Activated CD8-positive, alpha-beta memory T cell treated with anti-CD3 and anti-CD28 coated beads, Interleukin-2, amount 50 U/mL, for 1 hour (primary cell): ENCODE measurements at regions not wholly inside any gene's neighbourhood (a gene's known extent, or its start where the extent isn't known, plus 50 kb on each side); places are given as distances from the start of the nearest gene placed in this dataset.
"Not testable (repeated sequence)": the region's sequence is repeated elsewhere in the genome, so short reads cannot be mapped to it uniquely, and the experiment has no call there.

Source experiments
- DNase-seq: peaks from one replicate; pipeline ENCODE4 v3.0.0-alpha.2; 2020; ENCODE audit errors: extremely low read depth

DNA sequence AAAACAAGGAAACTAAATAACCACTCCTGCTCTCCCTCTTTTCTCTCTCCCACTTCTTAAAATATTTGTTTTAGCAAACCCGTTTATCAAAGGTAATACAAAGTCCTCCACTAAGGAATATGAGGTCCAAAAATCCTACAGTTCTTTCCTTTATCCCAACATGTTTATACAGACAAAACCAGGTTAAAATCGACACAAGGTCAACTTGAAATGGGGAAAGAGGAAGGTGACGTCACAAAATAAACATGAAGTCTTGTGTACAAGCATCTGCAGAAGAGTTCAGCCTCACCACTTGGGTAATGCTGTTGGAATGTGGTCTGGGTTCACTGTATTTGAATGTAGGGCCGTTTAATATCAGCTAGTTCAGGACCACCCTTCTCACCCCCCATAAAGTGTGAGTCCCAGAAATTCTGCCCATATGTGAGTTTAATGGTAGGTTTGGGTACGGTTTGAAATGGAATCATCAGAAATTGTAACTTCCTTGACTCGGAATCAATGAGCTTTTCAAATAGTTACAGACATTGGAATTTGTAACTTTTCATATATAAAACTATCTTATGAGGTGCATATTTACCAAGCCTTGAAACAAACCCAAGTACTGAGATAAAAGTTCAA, 120.0 kb upstream of the SLC38A2 start:
- DNase-seq, result no peak

DNA sequence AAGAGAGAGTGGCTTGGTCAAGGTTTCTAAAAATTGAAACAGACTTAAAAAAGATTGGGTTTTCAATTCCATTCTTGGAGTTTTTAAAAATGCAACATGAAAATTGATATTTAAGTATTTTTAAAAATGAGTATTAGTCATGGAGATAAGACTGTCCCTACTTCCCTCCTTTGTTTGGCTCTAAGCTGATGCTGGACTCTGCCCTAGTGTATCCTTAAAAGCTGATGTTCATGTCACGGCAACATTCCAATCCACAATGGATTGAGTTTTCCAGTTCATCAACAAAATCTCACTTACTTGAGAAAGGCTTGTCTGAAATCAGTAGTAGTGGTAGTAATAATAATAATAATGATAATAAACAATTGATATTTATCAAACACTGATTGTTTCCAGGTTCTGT, 119.0 kb upstream of the SLC38A2 start:
- no peak for DNase-seq

DNA sequence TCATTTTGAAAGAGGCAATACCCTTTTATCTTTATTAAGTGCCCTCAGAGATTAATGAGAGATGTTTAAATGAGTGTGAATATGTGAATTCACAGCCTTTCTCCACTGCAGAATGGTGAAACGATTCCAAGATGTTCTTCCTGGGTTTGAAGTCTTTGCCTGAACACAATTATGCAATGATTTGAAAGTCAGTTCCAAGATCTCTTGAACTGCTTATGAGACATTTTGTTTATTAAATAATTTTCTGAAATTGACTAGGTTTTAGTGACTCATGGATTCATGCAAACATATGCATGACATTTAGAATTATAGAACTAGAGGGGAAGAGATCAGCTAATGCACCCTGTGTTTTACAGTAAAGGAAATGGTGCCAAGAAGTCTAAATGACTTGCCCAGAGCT, 118.1 kb upstream of the SLC38A2 start:
- DNase-seq, result no peak

DNA sequence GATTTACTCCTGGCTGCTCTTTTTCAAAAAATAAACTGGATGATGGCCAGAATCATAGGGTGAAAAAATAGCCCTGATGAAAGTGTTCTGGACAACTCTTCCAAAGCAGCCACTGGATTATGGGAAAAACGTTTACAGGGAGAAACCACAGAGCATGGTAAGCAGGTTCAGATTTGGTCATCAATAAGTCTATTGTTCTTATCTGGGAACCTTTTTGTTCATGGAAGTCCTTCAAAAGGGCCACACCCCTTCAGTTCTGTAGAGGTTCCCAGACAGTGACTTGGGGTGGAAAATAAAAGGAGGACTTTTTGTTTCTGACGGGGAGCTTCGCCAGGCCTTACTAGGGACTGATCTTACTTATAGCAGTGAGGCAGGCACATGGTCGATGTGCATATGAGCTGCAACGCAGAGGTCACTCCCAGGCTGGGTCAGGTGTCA, 117.4 kb upstream of the SLC38A2 start:
- DNase-seq, result no peak

DNA sequence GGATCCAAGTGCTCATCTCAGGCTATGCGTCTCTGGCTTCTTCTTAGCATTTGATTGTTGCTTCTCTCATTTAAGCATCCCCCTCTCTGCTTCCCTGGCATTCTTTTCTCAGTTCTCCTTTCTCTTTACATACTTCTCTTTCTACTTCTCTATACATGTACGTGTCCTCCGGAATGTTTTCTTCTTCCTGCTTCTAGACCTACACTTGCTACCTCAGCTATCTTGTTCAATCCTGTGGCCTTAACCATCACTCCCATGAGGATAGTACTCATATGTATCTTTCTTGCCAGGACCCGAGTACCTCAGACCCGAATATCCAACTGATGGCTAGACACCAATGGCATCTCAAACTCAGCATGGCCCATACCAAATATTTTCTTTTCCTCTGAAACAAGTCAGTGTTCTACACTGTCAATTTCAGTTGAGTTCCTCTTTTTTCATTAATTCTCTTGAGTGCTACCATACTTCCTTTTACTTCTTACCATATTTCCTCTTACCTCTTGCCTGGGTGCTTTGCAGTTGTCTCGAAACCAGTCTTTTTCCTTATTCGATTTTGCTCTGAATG, 115.1 kb upstream of the SLC38A2 start:
- no peak for DNase-seq

DNA sequence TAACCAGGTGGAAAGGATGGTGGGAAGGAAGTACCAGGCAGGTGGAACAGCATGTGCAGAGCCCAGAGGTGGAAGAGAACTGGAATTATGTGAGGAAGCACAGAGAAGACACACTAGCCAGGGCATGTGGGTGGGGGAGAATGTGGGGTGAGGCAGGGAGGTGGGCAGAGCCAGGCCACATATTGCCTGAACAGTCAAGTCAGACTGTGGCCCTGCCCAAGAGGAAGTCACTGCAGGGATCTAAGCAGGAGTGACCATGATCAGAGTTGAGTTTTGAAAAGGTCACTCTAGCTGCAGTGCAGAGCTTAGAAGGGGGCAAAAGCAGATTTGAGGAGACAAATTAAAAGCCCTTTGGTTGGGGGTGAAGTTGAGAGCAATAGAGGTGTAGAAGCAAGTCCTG, 114.0 kb upstream of the SLC38A2 start:
- no peak for DNase-seq

DNA sequence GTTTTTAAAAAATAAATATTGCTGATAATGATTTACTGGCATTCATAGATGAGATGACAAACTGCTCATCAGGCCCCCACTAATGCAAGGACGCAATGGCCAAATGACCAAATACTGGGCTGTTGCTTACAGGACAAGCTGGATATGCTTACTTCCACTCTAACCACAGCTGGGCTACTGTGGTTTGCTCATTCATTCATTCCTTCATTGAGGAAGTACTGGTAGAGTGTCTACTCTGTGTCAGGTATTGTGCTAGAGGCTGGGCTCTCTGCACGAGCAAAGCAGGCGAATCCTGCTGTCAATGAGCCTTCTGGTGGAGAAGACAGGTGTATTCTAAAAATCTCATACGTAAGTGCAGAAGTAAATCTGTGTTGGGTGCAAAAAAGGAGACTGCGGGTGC, 113.3 kb upstream of the SLC38A2 start:
- no peak for DNase-seq

DNA sequence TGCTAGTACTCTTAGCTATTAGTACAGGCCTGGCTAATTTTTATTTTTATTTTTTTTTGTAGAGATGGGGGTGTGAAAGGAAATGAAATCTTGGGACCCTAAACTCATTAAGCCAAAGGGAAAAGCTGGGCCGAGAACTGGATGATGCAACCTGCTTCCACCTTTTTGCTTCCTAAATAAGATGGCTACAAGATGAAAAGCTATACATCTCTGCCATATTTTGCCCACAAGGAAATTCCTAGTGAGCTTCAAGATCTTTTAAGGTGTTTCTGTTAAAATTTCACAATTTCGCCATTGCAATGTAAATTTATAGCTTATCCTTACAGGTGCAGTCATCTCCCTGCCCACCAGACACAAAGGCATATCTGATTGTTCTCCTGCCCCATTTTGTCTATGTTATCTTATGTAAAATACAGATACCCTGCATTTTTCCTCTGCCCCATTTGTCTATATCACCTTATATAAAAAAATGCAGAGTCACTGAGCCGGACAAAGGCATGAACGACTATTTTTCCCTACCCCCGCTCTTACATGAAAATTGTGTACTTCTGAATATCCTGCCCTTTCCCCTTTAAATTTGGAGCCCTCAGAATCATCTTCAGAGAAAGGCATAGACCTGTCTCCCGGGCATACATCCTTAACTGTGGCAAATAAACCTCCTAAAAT, 112.0 kb upstream of the SLC38A2 start:
- no peak for DNase-seq

DNA sequence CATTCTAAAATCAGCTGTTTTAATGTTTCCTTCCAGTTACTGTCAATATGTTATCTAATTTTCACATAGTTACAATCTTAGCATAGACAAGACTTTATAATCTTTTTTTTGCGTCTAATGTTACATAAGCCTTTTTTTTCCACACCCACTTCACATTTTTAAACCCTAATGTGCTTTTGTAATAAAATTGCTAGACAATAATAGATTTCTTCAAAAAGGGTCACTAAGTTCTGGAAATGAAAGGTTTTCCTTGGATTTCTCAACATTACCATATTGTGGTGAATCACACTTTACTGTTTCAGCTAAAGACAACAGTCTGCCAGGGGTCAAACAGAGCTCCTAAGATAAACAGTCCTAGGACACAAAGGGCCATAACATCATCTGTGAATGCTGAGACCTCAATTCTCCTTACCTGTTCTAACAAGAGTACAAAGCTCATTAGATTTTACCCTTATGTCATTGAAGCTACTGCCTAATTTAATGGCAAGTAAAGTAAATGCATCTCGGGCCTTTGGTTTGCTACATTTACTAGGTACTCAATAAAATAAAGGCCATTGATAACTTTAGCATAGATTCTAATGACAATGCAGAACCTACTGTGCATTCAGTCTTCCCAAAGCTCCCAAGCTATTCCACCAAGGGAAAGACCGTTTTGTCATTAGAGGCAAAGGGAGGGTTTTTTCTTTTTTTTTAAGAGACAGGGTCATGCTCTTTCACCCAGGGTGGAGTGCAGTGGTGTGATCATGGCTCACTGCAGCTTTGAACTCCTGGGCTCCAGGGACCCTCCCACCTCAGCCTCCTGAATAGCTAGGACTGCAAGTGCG, 111.2 kb upstream of the SLC38A2 start:
- no peak for DNase-seq

DNA sequence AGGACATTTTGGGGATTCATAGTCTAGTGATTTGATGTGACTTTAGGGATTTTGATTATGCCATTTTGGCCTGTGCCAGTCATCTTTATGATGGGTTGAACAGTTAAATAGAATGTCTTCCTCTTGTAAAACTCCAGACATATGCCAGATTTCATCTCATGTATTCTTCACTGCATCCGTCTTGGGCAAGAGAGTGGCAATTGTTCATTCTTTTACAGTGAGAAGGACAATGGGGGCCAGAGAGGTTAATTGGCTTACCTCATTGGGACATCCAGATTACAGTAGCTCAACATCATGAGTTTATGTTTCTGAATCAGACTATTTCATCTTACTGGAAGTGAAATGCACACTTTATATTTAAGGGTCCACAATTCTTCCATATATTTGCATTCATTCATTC, 108.2 kb upstream of the SLC38A2 start:
- no peak for DNase-seq

DNA sequence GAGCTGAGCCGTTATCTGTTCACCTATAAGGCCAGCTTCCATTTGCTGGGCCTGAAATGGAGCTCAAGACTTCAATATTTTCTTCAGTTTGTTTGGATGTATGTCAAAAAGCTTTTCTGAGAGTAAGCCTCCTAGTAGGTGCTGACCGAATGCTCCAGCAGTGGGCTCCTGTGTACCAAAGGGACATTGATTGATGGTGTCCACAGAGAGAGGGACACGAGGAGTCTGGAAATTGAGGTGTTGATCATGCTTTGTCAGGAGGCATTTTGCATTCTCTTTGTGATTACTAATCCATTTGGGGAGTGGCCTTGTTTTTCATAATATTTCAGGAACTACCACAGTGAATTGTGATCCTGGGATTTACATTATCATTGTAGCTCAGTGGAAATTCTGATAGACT, 107.7 kb upstream of the SLC38A2 start:
- no peak for DNase-seq

DNA sequence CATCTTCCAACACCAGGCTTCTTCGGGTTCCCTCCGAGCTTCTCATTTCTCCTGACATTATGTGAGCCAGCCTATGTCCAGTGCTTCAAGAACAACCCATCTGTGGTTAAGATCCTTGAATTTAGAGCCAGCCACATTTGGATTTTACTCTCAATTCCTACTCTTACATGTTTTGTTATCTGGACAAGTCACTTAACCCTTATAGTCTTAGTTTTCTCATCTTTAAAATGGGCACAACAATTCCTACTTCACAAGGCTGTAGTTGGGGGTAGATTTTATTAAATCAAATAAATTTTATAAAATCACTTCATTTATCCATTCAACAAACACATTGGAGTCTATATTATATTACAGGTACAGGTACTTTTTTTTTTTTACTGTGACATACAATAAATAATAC, 105.5 kb upstream of the SLC38A2 start:
- DNase-seq, result no peak

DNA sequence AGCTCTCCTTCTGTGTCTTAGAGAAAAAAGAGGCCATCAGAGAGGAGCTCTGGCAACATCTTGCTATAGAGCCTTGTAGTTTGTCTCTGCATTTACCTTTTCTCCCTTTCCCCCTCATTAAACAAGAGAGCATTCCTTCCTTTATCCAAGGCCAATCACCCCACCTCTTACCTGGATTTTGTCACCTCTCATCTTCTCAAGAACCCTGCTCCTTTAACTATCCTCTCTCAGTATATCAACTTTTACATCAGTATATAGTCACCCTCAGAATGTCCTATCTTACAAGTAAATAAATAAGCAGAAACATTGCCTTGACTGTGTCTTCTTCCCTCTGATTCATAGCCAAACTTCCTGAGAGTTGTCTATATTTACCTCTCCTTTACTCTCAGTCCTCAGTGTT, 105.0 kb upstream of the SLC38A2 start:
- DNase-seq, result no peak

DNA sequence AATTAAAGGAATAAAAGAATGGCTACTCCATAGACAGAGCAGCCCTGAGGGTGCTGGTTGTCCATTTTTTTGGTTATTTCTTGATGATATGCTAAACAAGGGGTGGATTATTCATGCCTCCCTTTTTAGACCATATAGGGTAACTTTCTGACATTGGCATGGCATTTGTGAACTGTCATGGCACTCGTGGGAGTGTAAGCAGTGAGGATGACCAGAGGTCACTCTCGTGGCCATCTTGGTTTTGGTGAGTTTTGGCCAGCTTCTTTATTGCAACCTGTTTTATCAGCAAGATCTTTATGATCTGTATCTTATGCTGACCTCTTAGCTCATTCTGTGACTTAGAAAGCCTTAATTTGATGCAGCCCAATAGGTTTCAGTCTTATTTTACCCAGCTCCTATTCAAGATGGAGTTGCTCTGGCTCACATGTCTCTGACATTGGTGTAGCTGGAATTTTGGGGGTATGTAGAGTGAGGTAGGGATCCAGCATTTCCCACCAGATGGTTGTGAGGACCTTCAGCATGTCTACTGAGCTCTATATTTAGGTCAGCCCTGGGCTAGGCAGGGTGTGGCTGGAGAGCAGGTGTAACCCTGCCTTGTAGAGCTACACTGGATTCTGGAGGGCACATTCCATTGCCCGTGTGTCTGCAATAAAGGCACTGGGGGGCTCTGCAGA, 103.5 kb upstream of the SLC38A2 start:
- no peak for DNase-seq

DNA sequence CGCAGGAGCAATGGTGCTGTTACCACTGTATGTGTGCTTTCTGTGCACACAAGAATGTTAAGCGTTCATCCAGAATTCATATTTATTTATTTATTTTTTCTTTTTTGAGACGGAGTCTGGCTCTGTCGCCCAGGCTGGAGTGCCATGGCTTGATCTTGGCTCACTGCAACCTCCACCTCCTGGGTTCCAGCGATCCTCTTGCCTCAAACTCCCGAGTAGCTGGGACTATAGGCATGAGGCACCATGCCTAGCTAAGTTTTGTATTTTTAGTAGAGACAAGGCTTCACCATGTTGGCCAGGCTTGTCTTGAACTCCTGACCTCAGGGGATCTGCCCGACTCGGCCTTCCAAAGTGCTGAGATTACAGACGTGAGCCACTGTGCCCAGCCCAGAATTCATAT, 101.8 kb upstream of the SLC38A2 start:
- not testable (repeated sequence) for DNase-seq

DNA sequence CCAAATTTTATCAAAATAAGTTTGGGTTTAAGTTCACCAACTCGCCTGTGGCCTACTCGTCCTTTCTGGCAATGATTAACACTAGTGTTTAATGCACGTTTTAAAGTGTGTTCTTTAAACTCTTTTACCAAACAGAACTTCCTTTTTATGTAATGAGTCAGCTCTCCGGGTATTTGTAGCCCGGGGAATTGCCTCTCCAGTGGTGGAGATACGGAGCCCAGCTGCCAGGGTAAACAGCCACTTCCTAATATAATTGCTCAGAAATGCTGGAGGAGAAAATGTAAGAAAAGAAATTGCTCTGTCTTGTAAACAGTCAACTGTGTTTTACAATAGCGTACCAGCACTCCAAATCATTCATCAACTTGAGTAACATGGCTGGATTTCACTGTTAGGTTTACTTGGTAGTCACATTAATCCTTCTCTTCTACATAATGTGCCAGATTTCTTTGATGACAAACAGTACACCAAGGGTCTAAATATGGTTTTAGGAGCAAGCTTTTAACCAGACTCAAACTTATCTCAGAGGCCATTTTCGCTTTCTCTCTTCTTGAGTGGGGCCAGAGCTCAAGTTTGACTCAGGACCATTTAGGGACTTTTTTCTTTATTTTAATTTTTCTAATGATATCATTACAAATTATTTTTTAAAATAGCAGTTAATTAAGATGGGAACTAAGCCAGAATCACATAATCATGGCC, 101.2 kb upstream of the SLC38A2 start:
- no peak for DNase-seq

DNA sequence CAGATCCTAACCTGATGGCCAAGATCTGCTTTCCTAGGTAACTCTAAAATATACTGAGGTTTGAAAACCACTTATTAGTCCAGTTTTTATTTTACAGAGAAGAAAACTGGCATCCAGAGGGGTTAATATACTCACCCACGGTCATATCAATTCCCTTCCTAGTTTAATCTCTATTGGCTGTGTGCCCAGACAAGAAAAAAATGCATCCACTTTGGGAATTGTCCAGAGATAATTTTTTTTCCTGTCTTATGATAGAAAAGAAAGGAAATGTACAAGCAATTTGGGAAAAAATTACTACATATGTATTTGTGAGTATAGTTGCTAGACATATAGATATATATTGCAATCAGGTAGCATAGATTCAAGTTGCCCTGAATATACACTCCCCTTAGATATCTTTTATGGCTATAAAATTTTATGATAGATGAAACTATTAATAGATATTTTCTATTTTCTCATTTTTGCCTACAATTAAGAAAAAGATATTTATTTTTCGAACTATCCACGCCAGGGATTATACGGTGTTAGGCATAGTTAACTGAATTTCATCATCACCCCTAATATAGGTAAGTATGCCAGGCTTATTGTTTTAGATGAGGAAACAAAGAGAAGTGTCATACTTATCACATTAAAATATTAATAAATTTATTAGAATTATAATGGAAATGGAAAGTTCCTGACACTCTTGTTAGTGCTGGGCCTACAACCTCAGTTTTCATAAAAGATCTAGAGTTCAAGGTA, 100.5 kb upstream of the SLC38A2 start:
- no peak for DNase-seq

DNA sequence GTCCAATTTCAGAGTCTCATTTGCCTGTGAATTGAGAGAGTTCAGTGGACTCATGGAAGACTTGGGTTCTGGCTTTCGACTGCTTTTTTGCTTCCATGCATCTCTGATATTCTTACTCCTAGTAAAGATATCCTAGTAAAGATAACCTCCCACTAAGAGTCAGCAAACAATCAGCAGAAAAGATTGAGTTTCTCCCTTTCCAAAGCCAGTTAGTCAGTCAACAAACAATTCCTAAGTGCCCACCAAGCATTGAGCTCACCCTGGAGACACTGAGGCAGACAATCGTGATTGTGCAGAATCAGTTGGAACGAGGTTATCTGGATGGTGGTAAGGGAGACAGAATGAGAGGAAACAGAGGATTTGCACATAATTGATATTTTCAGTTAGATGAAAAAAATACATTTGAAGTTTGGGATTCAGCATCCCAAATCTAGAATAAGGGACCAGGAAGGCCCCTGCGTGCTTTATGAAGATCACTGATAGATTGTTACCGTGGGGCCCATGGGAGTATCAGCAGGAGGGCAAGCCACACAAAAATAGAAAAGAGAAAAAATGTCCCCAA, 99.7 kb upstream of the SLC38A2 start:
- DNase-seq, result no peak

DNA sequence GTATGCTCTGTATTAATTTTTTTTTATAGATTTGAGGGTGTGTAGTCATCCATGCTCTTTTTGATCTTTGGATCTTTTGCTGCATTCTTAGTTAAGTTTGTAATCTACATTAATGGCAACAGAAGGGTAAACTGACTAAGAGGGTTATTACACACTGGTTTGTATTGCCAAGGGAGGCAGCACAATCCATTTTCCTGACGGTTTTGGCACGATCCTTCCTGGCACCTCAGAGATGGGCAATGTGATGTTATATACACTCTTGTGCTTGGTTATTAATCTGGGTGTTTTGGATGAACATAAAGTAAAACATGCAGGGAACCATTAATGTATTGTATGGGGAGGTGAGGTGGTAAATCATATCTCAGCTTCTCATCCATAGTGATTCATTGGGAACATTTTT, 98.8 kb upstream of the SLC38A2 start:
- no peak for DNase-seq

DNA sequence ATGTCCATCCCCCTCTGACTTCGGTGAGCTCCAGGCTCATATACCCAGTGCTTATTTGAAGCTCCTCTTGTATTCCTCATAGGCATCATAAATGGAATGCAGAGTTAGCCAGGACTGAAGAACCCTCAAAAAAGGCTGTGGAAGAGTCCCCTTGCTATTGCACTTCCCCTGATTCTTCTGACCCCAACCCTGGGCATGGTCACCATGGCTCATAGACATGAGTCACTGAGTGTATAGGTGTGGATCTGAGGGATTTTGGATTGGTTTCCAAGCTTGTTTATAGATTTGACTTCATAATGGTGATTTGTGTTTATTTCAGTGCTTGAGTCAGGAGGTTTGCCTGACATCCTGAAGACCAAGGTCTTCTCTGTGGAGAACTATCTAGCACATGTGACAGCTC, 98.4 kb upstream of the SLC38A2 start:
- no peak for DNase-seq
